ENCODE measurements at regions not wholly inside any gene's neighbourhood (a gene's known extent, or its start where the extent isn't known, plus 50 kb on each side); places are given as distances from the start of the nearest gene placed in this dataset.
A peak's percentile ranks its signal among the peaks of the same experiment; 100 is the strongest.
"Not testable (repeated sequence)": the region's sequence is repeated elsewhere in the genome, so short reads cannot be mapped to it uniquely, and the experiment has no call there.

GRCh38 chr6:79373880-79374279 is 139.4 kb upstream of the HMGN3 start:
- no peak for TF ChIP-seq CTCF (conservative IDR thresholded peaks at IDR 0.05)
- DNase-seq (ENCODE audit: extremely low spot score, unreplicated experiment) = no peak
- Mint-ChIP-seq H3K4me1 (ENCODE audit: unreplicated experiment) (peaks cover 22% of the 10 kb centered on the region), H3K9me3 (peaks cover 10% of the 10 kb centered on the region), H3K36me3 (no peaks in the 10 kb centered on the region), H3K27me3 (no peaks in the 10 kb centered on the region), H3K4me3 (peak overlapping the region; percentile 56), H3K27ac (peak overlapping the region; percentile 30)

- Mint-ChIP-seq H3K4me1 (ENCODE audit: unreplicated experiment) (peaks cover 22% of the 10 kb centered on the region), H3K27me3 (no peaks in the 10 kb centered on the region), H3K36me3 (no peaks in the 10 kb centered on the region), H3K4me3 (peak overlapping the region; percentile 5), H3K9me3 (peaks cover 10% of the 10 kb centered on the region), H3K27ac (peak overlapping the region; percentile 30)
- no peak for TF ChIP-seq CTCF (conservative IDR thresholded peaks at IDR 0.05)
- no peak for DNase-seq (ENCODE audit: extremely low spot score, unreplicated experiment)
Observed at GRCh38 chr6:79373246-79373645, 138.8 kb upstream of the HMGN3 start.

GRCh38 chr6:79372757-79373156 is 138.3 kb upstream of the HMGN3 start:
- DNase-seq (ENCODE audit: extremely low spot score, unreplicated experiment) = no peak
- H3K4me3 Mint-ChIP-seq = peak overlapping the region; percentile 5
- TF ChIP-seq CTCF (conservative IDR thresholded peaks at IDR 0.05) = no peak

GRCh38 chr6:79369026-79369425 is 134.5 kb upstream of the HMGN3 start:
- Mint-ChIP-seq H3K36me3 (no peaks in the 10 kb centered on the region), H3K27me3 (no peaks in the 10 kb centered on the region), H3K27ac (no peak overlapping the region), H3K4me1 (ENCODE audit: unreplicated experiment) (peaks cover 6% of the 10 kb centered on the region), H3K4me3 (no peak overlapping the region), H3K9me3 (peaks cover 14% of the 10 kb centered on the region)
- no peak for DNase-seq (ENCODE audit: extremely low spot score, unreplicated experiment)
- no peak for TF ChIP-seq CTCF (conservative IDR thresholded peaks at IDR 0.05)

More at GRCh38 chr6:79372757-79373156, 138.3 kb upstream of the HMGN3 start:
- Mint-ChIP-seq H3K36me3 (no peaks in the 10 kb centered on the region), H3K27ac (peak overlapping the region; percentile 30), H3K27me3 (no peaks in the 10 kb centered on the region), H3K4me1 (ENCODE audit: unreplicated experiment) (peaks cover 19% of the 10 kb centered on the region), H3K9me3 (peaks cover 10% of the 10 kb centered on the region)

- H3K36me3 Mint-ChIP-seq; H3K27me3 Mint-ChIP-seq; DNase-seq (ENCODE audit: extremely low spot score, unreplicated experiment); H3K4me1 Mint-ChIP-seq (ENCODE audit: unreplicated experiment); H3K9me3 Mint-ChIP-seq; H3K27ac Mint-ChIP-seq; H3K4me3 Mint-ChIP-seq: not testable (repeated sequence)
Observed at GRCh38 chr6:79363441-79363840, 129.0 kb upstream of the HMGN3 start.

- not testable (repeated sequence) for H3K36me3 Mint-ChIP-seq; H3K9me3 Mint-ChIP-seq; DNase-seq (ENCODE audit: extremely low spot score, unreplicated experiment); H3K27me3 Mint-ChIP-seq; H3K4me1 Mint-ChIP-seq (ENCODE audit: unreplicated experiment); H3K4me3 Mint-ChIP-seq; H3K27ac Mint-ChIP-seq
Observed at GRCh38 chr6:79361074-79361473, 126.6 kb upstream of the HMGN3 start.

- no peak for DNase-seq (ENCODE audit: extremely low spot score, unreplicated experiment)
- Mint-ChIP-seq H3K36me3 (no peaks in the 10 kb centered on the region), H3K4me3 (no peak overlapping the region), H3K27me3 (no peaks in the 10 kb centered on the region), H3K27ac (no peak overlapping the region), H3K9me3 (no peaks in the 10 kb centered on the region), H3K4me1 (ENCODE audit: unreplicated experiment) (no peaks in the 10 kb centered on the region)
- TF ChIP-seq CTCF (conservative IDR thresholded peaks at IDR 0.05) = no peak
Observed at GRCh38 chr6:79353226-79353625, 118.7 kb upstream of the HMGN3 start.

Measured in type B pancreatic cell (in vitro differentiated cells).